ENCODE measurements at regions not wholly inside any gene's neighbourhood (a gene's known extent, or its start where the extent isn't known, plus 50 kb on each side); places are given as distances from the start of the nearest gene placed in this dataset.

DNA sequence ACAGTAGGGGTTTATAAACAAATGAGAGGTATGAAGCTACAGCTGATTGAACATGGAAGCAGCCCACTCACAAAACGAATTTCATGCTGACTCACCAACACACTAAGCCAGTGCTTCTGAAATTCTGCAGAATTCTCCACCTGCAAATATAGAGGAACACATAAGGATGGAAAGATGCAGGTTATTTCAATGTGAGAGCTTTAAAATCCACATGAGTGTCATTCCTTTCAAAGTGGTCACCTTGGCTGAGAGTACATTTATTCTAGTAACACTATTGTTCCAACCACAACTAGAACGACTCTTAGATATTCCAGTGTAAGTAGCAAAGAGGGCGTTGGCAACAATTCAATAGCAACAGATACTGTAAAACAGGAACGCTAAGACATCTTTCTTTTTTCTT is 189.9 kb upstream of the TSC22D2 start:
- no peak for DNase-seq (ENCODE audit: low read depth in 2 of 2)

GRCh38 chr3:150217691-150218090 is 190.4 kb upstream of the TSC22D2 start:
- DNase-seq (ENCODE audit: low read depth in 2 of 2), result no peak

- DNase-seq (ENCODE audit: low read depth in 2 of 2), result no peak
Observed at GRCh38 chr3:150216866-150217600, 191.1 kb upstream of the TSC22D2 start.

GRCh38 chr3:150216041-150216811 is 191.9 kb upstream of the TSC22D2 start:
- DNase-seq (ENCODE audit: low read depth in 2 of 2), result peak; percentile 44 to 53

DNA sequence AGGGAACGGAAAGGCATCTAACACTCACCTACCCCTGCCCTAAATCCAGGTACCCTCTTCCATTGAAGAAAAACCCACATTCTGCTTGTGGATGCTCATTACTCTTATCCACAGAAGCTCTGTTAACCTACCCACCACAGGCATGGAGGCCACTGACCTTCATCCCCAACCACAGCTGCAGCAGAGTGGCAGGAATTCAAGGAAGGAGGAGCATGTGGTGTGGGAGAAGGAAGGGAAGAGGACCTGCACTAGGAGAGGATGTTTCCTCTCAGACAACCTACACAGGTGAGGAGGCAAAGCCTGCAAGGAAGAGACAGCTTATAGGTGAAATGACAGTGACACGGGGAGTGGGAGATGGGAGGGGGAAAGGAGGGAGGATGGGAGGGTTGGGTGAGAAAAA is 192.5 kb upstream of the TSC22D2 start:
- no peak for DNase-seq (ENCODE audit: low read depth in 2 of 2)

GRCh38 chr3:150213577-150213976 is 194.5 kb upstream of the TSC22D2 start:
- no peak for DNase-seq (ENCODE audit: low read depth in 2 of 2)

GRCh38 chr3:150210461-150211110 is 197.5 kb upstream of the TSC22D2 start:
- no peak for DNase-seq (ENCODE audit: low read depth in 2 of 2)

DNA sequence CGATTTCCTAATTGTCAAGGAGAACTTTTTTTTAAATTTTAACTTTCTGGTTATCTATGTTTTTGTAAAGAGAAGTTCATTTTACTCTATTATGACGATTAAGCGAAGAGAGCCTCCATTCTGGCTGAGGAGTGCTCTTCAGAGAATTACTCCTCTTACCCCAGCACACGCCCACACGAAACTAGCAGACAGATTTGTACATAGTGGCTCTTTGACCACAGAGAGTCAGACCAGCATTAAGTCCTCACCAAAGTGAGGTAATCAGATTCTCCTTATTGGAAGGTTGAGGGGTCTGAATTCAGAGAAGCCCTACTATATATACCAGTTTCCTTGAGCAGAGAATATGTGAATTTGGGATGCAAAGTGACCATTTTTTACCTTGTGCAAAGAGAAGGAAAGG is 204.8 kb upstream of the TSC22D2 start:
- DNase-seq (ENCODE audit: low read depth in 2 of 2), result no peak

DNA sequence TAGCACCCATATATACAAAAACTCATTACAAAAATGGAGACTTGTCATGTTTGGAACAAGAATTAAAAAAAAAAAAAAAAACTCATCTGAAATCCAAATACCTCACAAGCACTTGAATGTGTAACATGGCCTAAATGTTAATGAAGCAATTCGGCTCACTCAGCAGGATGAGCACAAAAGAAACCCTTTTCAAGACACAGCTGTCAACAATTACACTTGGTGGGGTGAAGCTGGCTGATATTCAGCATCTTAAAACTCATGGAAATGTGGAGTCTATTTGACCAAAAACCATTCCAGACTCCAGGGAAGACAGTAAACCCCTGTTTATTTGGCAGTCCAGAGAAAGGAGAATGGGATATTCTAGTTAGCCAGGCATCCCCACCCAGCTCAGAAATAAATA is 205.4 kb upstream of the TSC22D2 start:
- peak in 1 of 2 experiments; percentile 57 for DNase-seq (ENCODE audit: low read depth in 2 of 2)

DNA sequence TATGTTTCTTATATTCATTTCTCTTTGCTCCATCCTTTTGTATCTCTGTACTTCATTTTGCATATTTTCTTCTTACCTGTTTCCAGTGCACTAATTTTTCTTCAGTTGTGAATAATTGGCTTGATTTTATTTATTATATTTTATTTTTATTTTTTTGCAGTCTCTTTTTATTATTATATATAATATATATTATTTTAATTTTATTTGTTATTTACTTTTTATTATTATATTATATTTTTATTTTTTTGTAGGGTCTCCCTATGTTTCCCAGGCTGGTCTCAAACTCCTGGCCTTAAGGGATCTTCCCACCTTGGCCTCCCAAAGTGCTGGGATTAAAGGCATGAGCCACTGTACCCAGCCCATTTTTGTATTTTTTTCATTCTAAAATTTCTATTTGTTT is 213.1 kb upstream of the TSC22D2 start:
- no peak for DNase-seq (ENCODE audit: low read depth in 2 of 2)

DNA sequence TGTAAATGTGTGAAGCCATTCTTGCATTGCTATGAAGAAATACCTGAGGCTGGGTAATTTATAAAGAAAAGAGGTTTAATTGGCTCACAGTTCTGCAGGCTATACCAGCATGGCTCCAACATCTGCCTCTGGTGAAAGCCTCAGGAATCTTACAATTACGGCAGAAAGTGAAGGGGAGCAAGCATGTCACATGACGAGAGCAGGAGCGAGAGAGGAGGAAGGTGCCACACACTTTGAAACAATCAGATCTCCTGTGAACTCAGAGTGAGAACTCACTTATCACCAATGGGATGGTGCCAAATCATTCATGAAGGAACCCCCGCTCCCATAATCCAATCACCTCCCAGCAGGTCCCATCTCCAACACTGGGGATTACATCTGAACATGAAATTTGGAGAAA is 213.6 kb upstream of the TSC22D2 start:
- no peak for DNase-seq (ENCODE audit: low read depth in 2 of 2)

- peak; percentile 20 to 23 for DNase-seq (ENCODE audit: low read depth in 2 of 2)
Observed at GRCh38 chr3:150184426-150185071, 213.9 kb upstream of the PFN2 start.

GRCh38 chr3:150183678-150184425 is 213.2 kb upstream of the PFN2 start:
- DNase-seq (ENCODE audit: low read depth in 2 of 2), result peak; percentile 59 to 62

GRCh38 chr3:150180334-150180733 is 209.6 kb upstream of the PFN2 start:
- peak; percentile 81 to 83 for DNase-seq (ENCODE audit: low read depth in 2 of 2)

DNA sequence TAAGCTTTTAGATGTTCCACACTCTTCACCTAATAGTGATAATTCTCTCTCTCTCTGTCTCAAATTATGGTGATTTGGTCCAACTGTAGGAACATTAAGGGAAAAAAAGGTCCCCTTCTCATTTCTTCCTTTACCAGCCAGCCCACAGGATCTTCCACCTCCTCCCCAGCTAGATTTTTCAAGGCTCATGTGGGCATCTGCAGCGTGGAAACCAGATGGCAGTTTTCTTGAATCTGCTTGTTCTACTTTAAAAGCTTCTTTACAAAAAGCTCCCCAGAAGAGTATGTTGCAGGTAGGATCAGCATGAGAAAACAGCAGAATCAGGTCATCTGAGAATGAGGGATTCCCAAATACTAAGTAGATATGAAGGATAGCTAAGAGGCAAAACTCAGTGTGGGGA is 208.6 kb upstream of the PFN2 start:
- DNase-seq (ENCODE audit: low read depth in 2 of 2), result no peak

DNA sequence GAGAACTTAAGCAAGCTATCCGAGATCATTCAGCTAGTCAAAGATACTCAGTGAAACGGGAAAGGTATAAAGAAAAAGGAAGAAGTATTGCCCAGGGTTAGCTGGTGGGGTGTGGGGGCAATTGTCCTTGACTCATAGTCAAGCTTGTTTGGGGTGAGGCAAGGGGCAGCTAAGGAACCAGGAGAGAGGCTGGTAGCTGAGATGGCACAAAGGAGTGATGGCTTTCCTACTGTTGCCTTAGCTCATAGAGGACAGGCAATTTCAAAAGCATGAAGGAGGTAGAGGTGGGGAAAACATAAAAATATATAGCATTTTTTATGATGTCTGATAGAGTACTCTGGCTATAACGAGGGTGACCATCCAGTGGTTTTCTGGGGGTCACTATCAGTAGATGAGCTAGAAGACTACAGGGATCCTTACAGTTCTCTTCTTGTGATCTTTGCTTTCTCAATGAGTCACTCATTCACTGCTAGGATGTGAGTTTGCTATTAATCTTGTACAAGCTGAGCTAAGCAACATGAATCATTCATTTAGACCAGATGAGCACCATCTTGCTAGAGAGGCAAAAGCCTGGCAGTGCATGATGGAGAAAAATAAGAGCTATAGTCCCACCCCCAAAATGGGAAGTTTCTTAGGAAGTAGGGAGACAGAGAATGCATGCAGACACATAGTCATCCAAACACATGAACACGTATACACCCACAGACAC is 207.1 kb upstream of the PFN2 start:
- peak; percentile 60 to 62 for DNase-seq (ENCODE audit: low read depth in 2 of 2)

DNA sequence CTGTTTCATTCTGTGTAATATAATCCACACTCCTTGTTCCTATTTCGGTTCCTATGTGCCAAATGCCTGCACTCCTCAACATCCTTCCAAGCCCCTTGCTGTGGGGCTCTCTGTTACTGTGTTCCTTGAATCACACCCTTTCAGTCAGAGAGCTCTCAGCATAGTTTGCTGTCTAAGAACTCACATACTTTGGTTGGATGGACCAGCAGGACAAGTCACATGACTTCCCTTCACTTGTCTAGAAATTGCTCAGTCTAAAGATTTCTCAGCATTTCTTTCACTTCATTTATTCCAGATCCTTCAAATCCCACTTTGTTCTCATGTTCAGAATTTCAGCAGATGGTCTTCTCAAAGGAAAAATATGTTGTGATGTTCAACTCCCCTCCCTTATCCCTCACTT is 203.5 kb upstream of the PFN2 start:
- DNase-seq (ENCODE audit: low read depth in 2 of 2), result no peak

DNA sequence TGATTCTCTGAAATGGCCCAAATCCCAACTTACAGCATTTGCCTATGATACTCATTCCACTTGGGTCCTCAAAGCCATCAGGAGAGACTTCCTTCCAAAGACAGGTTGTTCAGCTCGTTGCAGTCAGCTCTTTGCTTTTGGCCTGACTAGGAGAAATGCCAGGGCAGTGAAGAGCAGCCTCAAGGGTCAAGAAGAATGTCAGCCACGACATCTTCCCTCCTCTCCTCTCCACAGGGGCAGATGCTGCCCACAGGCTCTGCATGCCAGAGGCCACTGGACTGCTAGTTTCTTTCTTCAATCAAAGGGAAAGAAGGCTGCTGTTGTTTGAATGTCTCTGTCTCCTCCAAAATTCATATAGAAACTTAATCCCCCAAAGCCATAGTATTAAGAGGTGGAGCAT is 201.7 kb upstream of the PFN2 start:
- no peak for DNase-seq (ENCODE audit: low read depth in 2 of 2)

DNA sequence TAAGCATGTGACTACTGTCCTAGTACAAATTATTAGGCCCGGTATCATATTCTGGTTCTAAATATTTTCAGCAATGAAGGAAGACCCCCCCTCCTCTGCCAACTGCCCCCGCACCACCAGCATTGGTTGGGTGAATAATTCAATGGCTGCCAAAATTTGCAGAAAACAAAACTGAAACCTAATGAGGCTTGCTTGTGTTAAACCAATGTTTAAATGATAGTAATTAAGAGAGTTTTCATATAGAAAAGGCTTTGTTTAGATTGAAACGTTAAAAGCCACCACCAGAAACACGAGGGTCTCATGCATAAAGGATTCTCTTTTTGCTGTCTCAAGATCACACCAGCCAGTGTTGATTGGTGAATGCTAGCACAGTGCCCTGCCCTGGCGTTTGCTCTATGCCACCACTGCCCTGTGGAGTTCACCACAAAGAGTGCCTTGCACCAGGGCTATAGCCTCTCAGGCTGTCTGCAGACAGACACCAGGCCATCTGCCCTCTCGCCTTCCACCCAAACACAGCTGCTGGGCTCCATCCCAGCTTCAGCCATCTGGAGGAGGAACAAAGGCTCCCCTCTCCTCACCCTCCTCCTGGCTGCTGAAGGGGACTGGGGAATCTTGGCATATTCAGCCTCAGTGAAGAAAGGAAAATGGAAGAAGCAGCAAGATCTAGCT is 200.3 kb upstream of the PFN2 start:
- no peak for DNase-seq (ENCODE audit: low read depth in 2 of 2)

- DNase-seq (ENCODE audit: low read depth in 2 of 2), result no peak
Observed at GRCh38 chr3:150169330-150169940, 198.7 kb upstream of the PFN2 start.

Measured in fibroblast of skin of left quadriceps (primary cell).